NCI-H187 (cell line): ENCODE measurements at regions not wholly inside any gene's neighbourhood (a gene's known extent, or its start where the extent isn't known, plus 50 kb on each side); places are given as distances from the start of the nearest gene placed in this dataset.
"Not testable (repeated sequence)": the region's sequence is repeated elsewhere in the genome, so short reads cannot be mapped to it uniquely, and the experiment has no call there.

Experiments
- DNase-seq, 2 experiments: peaks; one replicate each; lab custom pipeline; 2025; lab: John Stamatoyannopoulos, UW

DNA sequence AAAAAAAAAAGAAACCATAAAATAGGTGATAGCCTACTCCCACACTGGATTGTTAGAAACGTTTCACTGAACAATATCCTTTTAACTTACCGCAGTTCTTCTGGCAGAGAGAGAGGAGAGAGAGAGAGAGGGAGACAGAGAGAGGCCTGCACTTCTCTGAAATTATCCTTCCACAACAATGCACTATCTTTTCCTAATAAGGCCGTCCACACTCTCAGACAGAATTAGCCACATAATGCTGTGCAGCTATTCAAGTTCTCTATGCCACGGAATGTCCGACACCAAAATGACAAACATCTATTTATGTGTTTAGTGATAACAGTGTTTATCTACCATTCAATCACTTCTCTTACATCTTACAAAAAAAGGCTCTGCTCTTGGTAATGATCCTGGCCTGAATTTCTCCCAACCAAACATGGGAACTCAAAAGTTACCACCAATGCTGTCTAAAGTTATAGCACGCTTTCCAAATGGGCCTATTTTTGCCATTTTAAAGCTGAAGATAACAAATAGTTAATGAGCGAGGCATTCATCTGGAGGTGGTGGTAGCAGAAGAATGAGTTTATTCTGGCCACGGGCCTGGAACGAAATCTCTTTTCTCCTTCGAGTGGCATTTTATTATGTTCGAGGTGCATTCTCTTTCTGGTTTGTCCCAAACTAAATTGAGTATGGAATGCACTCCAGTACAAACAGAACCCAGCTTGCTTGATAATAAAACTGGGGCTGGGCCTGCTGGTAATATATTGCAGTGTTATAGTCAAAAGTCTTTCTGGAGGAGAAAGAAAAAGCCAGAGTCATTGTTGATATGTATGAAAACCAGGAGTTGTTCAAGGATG is 160.2 kb upstream of the SVIL start:
- DNase-seq, result no peak

DNA sequence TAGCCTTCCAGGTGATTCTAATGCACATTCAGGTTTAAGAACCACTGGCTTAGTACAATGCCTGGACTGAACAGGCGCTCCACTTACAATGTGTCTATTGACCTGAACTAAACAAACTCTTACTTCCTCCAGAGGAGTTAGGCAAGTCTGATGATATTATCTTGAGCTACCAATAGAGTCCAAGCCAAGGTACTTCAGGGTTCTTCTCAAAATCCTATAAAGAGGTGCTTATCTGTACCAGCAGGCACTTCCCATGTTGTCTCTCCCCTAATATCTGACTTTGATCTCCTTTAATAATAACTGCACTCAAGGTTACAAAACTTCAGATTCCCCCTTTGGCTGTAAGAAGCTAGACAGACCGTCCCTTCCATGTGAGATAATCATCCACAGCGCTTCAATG is 157.0 kb upstream of the SVIL start:
- no peak for DNase-seq

DNA sequence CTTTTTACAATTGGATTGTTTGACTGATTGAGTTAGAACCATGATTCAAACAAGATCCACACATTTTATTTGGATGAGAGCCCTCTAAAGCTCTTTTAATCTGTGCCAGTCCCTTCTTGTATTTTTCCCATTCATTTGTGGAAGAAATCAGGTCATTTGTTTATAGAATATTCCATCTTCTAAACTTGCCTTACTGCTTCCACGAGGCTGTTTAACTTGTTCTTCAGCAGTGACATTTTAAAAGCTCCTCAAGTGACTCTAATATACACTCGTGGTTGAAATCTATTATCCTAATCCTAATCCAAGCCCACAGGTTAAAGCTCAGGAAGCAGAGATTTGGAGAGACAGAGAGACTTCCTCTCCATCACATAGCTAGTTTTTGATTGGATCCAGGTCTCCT is 155.4 kb upstream of the SVIL start:
- no peak for DNase-seq

DNA sequence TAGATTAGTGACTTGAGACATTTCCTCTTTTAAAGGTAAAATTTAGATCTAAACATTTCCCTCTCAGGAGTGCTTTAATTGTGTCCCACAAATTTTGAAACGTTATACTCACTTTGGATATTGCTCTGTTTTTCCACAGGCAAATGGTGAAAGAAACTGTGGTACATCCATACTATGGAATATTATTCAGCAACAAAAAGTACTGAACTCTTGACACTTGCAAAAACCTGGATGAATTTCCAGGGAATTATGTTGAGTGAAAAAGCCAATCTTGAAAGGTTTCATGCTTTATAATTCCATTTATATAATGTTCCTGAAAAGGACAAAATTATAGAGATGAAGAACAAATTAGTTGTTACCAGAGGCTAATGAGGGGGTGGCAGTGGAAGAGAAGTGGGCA is 153.3 kb upstream of the SVIL start:
- no peak for DNase-seq

DNA sequence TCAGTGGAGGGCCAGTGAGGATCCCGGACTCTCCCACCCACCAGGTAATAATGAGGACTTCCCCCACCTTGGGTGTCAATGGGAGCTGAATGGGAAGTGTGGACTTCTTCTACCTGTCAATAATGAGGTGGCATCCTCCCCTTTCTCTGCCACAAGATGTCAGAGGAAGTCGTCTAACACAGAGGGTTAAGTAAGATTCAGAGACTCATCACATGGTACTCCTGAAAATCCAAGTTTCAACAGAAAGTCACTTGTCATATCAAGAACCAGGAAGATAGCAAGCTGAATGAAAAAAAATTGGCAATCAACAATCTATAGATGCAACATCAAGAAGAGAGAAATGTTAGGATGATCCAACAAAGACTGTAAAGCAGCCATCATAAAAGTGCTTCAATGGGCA is 150.9 kb upstream of the SVIL start:
- no peak for DNase-seq

DNA sequence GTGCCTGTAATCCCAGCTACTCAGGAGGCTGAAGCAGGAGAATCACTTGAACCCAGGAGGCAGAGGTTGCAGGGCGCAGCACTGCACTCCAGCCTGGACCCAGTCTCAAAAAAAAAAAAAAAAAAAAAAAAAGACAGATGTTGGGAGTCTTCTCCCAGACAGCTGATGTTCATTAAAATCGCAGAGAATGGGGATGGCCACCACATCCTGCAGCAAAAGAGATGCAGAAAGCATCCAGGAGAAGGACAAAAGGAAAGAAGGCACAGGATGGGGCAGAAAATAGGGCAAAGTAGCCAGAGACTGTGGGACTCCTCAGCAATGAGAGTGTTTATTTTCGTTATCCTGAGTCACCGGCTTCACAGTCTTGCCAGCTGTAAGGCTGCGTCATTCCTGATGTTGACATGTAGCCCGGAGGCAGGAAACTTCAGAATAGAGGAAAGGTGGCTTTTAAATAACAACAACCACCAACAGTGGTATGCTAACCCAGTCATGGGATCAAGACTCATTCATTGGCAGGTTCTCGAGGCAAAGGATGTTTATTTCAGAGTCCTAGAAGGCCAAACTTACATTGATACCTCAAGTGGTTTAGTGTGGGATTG is 149.5 kb upstream of the SVIL start:
- DNase-seq, result no peak

DNA sequence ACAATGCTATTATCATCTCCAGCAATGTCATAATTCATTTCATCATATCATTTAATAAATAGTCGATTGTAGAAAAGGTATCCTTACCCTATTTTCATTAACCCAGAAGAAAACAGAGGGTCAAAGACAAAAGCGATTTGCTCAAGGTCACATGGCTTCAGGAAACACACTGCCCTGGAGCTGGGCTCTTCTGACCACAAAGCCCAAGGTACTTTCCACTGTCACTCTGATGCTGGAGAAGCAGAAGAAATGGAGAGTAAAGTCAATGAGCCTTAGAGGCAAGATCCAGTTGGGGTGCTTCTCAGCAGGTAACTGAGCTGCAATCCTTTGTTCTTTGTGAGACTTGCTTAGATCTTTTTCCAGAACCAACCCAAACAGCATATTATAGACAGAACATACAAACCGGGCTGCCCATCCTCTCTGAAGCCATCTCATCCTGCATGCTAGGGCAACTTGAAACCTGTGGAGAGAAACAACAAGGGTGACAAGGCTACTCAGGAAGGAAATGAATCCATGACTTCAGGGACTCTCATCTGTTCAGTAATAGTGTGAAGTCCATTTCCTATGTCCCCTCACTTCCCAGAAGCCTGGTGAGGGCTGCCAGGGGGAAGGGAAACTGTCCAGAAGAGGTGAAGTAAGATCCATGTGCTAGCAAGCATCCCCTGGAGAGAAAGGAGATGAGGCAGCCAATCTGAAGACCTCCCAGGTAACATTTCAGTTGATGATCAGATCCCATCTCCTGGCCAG is 148.6 kb upstream of the SVIL start:
- DNase-seq, result no peak

DNA sequence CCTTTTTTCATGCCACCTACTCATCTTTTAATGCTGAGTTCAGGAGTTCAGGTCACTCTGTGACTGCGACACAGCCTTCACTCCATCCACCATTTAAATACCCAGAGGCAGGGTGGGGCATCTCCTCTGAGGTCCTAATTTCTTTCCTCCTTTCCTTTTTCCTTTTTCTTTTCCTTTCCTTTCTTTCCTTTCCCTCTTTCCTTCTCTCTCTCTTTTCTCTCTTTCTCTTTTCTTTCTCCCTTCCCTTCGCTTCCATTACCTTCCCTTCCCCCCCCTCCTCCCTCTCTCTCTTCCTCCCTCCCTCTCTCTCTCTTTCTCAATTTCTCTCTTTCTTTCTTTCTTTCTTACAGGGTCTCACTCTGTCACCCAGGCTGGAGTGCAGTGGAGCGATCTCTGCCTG is 145.9 kb upstream of the SVIL start:
- no peak for DNase-seq

DNA sequence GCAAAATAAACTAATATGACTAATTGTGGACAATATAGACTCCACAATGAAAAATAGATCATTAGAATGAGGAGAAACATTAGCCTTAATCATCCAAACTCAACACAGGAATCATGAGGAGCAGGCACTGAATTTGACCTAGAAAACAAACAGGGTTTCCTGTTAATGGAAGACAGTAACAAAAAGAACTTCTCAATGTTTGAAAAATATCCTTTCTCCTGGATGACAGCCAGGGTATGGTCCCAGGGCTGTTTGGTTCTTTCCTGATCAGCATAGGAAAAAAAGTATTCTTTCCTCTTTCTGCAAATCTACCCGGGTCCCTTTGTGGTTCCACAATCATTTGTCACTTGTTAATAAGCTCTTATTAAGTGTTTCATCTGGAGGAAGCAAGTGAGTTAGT is 145.3 kb upstream of the SVIL start:
- no peak for DNase-seq

DNA sequence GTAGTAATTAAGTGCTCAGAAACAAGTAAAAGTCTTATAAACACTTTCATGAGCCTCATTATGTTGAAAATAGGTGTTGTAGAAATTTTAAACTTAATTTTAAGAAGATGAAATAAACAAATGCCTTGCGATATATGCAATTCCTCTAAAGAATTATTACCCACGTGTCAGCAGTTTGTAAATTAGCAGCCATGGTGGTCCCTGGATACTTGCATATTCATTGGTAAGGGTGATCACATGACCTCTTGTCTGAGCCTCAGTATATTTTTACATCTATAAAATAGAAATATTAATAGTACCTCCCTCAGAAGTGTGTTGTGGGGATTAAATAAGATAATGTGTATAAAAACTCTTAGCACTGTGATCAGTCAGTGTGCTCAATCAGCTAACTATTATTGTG is 141.5 kb upstream of the SVIL start:
- no peak for DNase-seq

DNA sequence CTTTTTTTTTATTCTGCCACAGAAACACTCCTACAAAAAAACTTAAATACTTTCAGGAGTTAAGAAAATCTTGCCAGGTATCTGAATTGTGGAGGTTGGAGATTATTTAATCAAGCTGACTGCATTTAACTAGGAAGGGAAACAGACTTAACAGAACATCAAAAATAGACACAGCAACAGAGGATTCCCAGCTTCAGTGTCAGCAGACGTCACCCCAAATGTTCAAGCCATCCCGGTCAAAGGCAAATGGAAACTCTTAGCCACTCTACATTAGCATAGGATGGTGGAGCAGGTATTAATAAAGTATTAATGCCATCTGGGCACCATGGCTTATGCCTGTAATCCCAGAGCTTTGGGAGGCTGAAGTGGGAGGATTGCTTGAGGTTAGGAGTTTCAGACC is 139.7 kb upstream of the SVIL start:
- DNase-seq, result no peak

DNA sequence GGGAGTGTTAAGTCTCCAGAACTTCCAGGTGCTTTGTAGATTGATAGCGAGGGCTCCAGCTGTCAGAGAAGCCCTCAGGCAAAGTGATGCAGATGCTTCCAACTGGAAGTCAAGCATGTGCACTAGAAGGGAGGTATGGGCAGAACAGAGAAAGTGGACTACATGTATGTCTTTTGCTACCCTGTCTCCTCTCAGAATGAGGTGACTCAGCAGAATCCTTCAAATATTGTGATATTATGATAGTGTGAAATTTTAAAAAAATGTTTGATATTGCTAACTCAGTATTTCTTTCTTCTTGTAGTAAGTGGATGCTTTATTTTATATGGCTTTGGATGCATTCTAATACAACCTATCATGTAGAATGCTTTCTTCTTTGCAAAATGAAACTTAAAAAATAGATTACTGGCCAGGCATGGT is 138.9 kb upstream of the SVIL start:
- no peak for DNase-seq

DNA sequence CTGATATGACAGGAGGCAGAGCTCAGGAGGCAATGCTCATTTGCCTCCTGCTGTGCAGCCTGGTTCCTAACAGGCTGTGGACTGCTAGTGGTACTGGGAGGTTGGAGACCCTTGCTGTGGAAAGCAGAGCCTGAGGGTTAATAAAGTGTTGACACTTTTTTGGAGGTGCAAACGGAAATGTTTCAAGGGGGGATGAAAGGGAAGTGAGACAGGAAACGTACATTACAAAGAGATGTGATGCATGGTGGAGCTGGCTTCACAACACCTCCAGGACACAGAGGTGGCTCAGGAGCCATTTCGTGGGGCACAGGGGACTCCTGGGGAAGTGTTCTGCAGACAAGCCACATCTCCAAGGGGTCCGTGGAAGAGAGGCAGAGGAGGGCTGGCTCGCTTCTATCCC is 137.6 kb upstream of the SVIL start:
- DNase-seq, result no peak

DNA sequence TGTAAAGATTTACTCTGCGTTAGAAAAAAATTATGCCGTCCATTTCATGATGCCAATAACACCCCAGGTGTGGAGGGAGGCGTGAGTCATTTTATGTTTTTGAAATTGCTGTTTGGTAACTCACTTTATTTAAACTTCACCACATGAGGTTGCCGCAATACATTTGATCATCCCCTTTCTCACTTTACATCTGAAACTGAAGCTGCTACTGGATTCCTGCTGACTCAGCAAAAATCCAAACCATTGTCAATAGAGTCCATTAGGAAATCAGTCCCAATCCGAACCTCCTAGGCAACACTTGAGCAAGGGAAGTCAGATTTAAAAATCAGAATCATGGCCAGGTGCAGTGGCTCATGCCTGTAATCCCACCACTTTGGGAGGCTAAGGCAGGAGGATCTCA is 136.6 kb upstream of the SVIL start:
- no peak for DNase-seq

DNA sequence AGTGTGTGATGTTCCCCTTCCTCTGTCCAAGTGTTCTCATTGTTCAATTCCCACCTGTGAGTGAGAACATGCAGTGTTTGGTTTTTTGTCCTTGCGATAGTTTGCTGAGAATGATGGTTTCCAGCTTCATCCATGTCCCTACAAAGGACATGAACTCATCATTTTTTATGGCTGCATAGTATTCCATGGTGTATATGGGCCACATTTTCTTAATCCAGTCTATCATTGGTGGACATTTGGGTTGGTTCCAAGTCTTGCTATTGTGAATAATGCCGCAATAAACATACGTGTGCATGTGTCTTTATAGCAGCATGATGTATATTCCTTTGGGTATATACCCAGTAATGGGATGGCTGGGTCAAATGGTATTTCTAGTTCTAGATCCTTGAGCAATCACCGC is 134.5 kb upstream of the SVIL start:
- not testable (repeated sequence) for DNase-seq

DNA sequence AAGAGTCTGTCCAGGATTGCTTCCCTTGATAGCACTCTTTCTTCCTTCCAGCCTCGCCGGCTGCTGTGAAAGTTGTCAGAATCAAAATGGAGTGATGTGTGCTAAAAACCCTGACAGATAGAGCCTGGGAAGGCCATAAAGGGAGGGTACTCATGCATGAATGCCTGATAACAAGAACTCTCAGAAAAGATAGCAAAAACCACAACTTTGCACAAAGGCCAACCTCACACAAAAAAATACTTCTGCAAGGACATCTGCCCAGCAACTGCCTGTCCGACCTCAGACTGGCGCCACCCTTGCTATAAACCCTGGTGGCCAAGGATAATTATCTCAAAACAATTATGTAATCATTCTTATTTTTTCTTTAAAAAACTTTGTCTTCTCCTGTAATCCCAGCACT is 133.2 kb upstream of the SVIL start:
- DNase-seq, result no peak

DNA sequence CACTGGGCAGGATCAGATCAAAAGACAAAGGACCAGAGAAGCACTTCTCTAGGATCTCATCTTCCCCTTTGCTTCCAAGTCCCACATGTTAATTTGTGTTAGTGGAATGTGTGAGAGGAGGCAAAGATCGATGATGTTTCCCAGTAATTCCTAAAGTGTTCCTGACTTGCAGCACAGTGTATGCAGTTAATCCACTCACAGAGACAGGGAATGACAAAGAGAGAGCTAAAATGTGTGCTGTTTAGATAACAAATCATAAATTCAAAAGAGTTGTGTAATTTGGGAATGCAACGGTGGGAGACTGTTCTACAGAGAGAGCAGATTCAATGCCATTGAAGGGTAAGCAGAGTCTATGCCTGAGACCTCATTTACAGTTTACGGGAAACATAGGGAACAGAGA is 132.0 kb upstream of the SVIL start:
- DNase-seq, result no peak

DNA sequence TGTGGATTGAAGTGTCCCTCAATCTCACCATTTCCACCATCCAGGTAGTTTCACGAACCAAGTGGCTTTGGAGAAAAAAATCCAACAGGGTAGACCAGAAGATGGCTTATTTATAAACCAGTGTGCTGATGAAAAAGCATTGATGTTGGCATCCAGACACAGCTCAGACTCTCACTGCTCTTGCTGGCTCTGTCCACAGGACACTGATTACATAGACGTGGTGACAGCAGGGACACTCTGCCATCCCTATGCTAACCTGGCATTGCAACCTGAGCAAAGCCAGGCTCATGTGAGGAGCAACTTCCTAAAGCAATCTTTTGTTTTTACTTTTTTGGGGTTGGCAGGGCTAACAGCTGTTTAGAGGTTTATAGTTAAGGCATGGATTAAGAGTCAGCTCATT is 130.6 kb upstream of the SVIL start:
- no peak for DNase-seq

DNA sequence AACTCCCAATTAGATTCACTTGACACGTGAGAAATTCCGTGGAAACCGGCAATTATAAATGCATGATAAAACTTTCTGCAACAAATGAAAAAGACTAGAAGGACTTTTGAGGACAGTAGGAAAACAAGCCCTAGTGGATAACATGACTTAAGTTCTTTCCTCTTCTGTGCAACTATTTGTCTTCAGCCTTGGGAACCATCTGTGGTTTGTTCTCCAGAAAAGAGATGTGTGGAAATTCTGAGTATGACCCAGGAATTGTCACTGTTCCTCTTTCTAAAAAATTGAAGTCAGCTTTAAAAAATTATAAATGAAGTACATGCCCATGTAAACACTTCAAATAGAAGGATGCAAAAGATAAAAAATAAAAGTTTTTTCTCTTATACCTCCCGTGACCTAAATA is 128.6 kb upstream of the SVIL start:
- no peak for DNase-seq

DNA sequence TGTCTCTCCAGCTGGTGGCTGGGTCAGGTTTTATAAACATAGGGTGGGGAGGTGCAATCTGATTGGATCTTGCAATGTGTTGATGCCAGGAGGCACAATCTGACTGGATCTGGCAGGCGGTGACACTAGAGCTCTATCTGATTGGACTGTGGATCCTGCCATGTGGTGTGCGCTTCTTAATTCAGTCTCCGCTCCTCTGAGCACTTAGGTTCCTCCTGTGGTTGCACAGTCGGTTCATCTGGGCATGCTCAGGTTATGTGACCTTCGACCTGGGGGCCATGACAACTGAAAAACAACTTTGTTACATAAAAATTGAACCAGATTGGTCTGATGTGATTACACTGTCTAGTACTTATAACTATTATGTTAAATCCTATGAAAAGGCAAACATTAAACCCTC is 127.1 kb upstream of the SVIL start:
- no peak for DNase-seq

DNA sequence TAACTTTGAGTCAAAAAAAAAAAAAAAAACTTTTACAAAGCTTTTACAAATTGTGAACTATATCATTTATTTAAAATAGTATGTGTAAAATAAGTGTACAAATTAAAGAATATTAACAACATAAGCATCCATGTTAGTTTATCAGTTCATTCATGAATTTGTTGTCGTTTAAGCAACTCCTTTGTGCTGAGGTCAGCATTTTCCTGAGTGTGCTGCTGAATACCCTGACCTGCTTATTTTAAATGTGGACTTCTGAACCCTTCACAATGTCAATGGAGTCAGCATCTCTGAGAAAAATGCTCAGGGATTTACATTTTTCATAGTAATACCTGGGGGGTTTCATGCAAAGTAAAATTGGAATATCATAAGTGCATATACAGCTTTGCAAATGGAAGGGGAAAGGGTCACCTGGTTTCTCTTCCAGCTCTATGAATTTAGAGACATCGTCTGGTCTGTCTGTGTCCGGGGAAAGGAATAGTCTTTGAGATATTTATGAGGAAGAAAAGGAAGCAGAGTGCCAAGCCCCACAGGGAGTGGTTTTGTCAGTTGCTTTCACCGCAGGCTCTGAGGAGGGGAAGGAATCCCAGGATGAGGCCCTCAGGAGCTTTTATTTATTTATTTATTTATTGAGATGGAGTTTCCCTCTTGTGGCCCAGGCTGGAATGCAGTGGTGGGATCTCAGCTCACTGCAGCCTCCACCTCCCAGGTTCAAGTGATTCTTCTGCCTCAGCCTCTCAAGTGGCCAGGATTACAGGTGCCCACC is 125.5 kb upstream of the SVIL start:
- no peak for DNase-seq

DNA sequence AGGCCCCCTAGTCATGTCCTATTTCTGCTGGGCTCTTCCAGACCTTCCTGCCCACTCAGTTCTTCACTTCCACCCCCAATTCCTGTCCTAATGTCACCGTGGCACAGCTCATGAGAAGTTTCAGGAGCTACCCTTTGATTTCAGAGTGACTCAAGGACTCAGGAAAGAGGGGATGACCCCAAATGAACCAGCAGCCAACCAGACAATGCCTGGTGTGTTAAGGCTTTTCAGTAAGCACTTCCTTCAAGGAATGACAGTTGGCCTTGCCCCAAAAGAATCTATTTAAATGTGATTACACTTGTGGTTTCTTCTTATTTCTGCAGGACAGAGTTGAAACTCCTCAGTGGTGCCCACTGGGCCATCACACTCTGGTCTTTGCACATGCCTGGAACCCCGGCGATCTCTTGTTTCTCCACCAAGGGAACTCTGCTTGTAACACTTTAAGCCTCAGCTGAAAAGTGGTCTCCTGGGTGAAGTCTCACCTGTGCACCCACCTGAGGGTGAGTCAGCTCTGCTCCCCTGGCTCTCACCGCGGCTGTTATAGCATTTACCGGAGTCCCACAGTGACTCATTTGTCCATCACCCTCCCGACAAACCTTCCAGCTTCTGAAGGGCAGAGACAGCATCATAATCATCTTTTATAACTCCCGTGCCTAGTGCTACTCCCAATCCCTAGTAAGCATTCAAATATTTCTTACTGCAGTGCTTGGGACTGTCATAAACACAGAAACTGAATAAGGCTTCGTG is 123.0 kb upstream of the SVIL start:
- no peak for DNase-seq
